OCI-LY7 (cell line): ENCODE measurements at regions not wholly inside any gene's neighbourhood (a gene's known extent, or its start where the extent isn't known, plus 50 kb on each side); places are given as distances from the start of the nearest gene placed in this dataset.

Experiments
- EZH2phosphoT487 ChIP-seq: fragments of 200-600 bp; sonication (generic); IDR thresholded peaks from 2 replicates; pipeline ENCODE4 v1.6.1; 2018; ENCODE audit warnings: low read depth, borderline replicate concordance, mild to moderate bottlenecking, mixed run types, antibody characterized with exemption, low read length, moderate library complexity, mixed read lengths
- TF ChIP-seq, protein P1 (sequence below): fragments of 200-600 bp; sonication (generic); conservative IDR thresholded peaks from 2 replicates; pipeline ENCODE4 v1.5.1; 2014; ENCODE audit warnings: mild to moderate bottlenecking, antibody characterized with exemption, low read length, moderate library complexity, mixed read lengths

DNA sequence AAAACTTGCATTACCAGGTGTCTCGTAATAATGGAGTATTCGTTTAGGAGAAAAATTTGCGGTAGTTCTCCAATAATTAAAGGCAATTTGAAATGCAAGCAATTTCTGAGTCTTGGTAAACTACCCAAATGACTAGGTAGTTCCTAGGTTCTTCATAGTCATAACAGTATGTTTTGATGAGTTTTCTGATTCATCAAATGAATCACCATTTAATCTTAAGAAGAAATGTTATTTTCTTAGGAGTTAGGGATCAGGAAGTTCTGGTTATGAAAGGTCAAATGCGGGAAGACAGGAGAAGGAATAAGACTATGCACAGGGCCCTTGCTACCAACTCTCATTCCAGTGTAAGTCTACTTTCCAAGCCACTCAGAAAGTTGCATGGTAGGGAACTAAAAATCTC lies 221.5 kb upstream of the SOX9 start:
- TF ChIP-seq, protein P1, sequence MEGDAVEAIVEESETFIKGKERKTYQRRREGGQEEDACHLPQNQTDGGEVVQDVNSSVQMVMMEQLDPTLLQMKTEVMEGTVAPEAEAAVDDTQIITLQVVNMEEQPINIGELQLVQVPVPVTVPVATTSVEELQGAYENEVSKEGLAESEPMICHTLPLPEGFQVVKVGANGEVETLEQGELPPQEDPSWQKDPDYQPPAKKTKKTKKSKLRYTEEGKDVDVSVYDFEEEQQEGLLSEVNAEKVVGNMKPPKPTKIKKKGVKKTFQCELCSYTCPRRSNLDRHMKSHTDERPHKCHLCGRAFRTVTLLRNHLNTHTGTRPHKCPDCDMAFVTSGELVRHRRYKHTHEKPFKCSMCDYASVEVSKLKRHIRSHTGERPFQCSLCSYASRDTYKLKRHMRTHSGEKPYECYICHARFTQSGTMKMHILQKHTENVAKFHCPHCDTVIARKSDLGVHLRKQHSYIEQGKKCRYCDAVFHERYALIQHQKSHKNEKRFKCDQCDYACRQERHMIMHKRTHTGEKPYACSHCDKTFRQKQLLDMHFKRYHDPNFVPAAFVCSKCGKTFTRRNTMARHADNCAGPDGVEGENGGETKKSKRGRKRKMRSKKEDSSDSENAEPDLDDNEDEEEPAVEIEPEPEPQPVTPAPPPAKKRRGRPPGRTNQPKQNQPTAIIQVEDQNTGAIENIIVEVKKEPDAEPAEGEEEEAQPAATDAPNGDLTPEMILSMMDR, result no peak
- TF ChIP-seq EZH2phosphoT487, result no peak
